HG03064 (cell line): ENCODE measurements at regions not wholly inside any gene's neighbourhood (a gene's known extent, or its start where the extent isn't known, plus 50 kb on each side); places are given as distances from the start of the nearest gene placed in this dataset.
"Not testable (repeated sequence)": the region's sequence is repeated elsewhere in the genome, so short reads cannot be mapped to it uniquely, and the experiment has no call there.

ENCODE experiments used
- ATAC-seq: cut with Tn5 transposase; IDR thresholded peaks from one replicate; pipeline ENCODE4 v1.9.1; 2021; ENCODE audit warnings: low read depth; ENCODE audit not compliant: unreplicated experiment

- no peak for ATAC-seq
These were observed 102.0 kb upstream of the ARMC3 start for GRCh38 chr10:22825841-22826240.

DNA sequence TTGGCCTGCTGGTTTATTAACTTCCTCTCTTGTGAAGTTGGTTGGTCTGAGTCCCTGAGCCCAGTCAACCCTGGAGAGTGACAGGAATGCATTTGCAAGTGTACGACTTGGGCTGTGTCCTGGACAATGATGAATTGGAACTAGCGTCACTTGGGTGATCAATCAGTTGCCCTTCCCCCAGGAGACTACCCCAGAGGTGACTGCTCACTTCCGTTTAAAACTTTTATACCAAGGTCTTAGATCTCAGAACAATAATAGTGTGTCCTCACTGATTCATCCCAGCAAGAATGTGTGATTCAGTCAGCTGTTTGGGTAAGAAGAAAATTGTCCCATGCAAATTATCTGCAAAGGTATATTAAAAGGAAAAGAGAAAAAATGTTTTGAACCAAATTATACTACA lies 102.9 kb upstream of the ARMC3 start:
- ATAC-seq, result no peak

DNA sequence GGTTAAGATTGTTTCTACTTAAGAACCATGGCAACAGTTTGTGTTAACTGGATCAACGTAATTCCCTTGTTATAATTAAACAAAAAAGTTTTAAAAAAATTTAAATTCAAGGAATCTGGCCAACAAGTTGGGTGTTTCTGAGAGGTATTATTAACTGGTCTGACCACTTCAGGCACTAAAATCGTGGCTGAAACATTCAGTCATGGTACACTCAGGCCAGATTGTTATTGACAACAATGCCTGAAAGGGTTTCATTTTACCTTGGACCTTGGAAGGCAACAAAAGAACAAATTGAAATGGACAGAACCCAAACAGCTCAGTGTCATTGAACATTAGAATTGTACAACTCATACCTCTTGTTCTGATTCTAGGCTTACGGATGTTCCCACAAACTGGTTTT lies 103.3 kb upstream of the ARMC3 start:
- ATAC-seq, result no peak

GRCh38 chr10:22823109-22823508 lies 104.7 kb upstream of the ARMC3 start:
- ATAC-seq, result no peak

- ATAC-seq, result not testable (repeated sequence)
These were observed 105.9 kb upstream of the ARMC3 start for GRCh38 chr10:22821921-22822320.

GRCh38 chr10:22821501-22821900 lies 106.4 kb upstream of the ARMC3 start:
- no peak for ATAC-seq

- ATAC-seq, result no peak
These were observed 101.9 kb upstream of the PIP4K2A start for GRCh38 chr10:22816298-22816653.

- no peak for ATAC-seq
These were observed 96.5 kb upstream of the PIP4K2A start for GRCh38 chr10:22810643-22811465.

- ATAC-seq, result no peak
These were observed 92.9 kb upstream of the PIP4K2A start for GRCh38 chr10:22807238-22807637.

DNA sequence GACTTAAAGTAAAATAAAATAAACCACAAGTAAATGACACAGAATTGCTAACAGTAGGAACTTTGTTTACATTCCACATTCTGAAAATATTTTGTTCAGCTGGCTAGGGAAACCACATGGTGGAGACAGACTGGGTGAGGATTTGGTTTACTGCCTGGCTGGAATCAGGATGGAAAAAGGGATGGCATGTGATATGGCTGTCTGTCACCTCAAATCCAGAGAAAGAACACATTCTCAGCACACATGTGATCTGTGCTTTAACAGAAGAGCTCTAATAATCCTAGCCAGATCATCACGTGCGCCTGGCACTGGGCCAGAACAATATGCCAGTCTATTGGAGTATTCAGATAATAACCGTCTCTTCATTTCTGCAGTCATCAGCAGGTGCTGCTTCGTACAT lies 90.9 kb upstream of the PIP4K2A start:
- ATAC-seq, result no peak

DNA sequence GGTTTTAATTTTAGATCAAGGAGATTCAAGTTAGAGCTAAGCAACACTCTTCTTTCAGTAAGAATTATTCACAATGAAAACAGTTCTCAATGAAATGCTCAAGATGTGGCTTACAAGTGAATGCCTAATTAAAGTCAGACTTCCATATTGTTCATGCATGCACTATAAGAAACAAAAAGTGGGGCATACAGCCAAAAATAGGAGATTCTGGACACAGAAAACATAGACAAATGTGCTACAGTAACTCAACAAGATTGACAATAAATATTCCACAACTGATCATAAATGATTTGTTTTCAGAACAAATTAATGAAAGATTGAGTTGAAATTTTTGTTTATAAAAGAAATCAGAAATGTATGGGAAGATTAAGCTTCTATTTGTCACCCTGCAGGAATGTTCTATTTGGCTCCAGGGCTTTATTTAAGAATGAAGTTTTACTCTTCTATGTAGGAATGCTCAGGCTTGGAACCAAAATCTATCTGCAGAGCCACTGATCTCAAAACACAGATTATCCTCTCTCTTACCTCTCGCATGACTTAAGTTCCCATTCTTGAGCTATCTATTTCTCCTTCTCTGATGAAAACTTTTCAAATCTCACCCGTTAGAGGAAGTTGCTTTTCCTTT lies 89.0 kb upstream of the PIP4K2A start:
- no peak for ATAC-seq

GRCh38 chr10:22801785-22802184 lies 87.4 kb upstream of the PIP4K2A start:
- ATAC-seq, result no peak

- not testable (repeated sequence) for ATAC-seq
These were observed 83.4 kb upstream of the PIP4K2A start for GRCh38 chr10:22797796-22798195.

DNA sequence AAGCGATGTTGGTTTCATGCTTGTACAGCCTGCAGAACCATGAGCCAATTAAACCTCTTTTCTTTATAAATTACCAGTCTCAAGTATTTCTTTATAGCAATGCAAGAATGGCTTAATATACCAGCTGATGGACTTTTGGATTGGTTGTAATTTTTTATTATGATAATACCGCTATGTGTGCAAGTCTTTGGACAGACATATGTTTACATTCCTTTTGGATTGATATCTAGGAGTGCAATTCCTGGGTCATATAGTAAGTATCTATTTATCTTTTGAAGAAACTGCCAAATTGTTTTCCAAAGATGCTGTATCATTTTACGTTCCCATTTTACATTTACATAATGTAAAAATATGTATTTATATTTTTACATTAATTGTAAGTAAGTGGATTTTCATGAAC lies 81.2 kb upstream of the PIP4K2A start:
- no peak for ATAC-seq

DNA sequence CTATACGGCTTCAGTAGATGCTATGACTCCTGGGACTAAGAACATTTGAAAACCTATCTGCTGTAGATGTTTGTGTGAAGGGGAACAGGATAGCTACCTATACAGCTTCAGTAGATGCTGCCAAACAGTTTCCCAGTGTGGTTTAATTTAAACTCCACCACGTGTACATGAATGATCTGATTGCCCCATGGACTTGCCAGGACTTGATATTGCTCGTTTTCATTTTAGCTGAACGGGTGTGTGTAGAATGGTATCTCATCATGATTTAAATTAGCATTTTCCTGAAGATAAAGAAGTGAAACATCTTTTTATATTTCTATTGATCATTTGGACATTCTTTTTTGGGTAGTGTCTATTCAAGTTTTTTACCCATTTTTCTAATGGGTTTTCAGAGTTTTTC lies 77.8 kb upstream of the PIP4K2A start:
- no peak for ATAC-seq

- no peak for ATAC-seq
These were observed 77.3 kb upstream of the PIP4K2A start for GRCh38 chr10:22791665-22792064.

DNA sequence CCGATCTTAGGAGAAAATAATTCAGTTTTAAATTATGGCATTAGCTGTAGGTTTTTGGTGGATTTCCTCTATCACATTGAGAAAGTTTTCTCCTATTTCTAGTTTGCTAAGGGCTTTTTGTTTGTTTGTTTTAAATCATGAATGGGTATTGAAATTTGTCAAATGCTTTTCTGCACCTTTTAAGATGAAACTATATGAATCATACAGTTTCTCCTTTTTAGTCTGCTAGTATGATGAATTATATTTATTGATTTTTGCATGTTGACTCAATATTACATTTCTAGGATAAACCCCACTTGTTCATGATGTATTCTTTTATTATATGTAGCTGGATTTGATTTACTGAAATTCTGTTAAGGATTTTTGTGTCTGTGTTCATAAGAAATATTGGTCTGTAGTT lies 70.3 kb upstream of the PIP4K2A start:
- no peak for ATAC-seq

GRCh38 chr10:22783807-22784206 lies 69.4 kb upstream of the PIP4K2A start:
- ATAC-seq, result no peak

GRCh38 chr10:22780474-22780885 lies 66.1 kb upstream of the PIP4K2A start:
- no peak for ATAC-seq

DNA sequence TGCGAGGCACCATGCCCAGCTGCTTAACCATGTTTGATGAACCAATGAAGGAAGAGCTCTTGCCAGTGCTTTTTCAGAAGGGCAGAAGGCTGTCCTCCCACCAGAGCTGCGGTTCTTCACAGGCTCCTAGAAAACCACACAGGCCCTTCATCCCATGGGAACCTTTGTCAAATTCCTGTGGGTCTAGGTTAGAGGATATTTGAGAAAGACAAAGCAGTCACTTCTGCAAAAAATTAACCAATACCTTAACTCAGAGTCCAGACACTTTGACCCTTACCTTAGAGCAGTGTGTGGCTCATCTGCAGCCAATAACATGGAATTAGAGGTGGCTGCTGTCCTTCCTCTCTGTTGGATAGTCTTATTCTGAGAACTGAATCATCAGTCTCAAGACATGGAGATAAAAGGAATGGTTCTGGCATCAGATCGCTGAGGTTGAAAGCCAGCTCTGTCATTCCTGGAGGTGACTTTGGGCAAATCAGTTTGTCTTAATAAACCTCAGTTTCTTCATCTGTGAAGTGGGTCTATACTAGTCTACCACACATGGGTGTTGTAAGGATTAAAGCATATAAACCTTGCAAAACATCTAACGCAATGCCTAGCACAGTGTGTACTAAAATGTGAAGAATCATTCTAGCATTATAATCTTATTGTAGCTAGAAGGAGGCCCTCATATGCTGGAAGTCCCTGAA lies 65.1 kb upstream of the PIP4K2A start:
- no peak for ATAC-seq

DNA sequence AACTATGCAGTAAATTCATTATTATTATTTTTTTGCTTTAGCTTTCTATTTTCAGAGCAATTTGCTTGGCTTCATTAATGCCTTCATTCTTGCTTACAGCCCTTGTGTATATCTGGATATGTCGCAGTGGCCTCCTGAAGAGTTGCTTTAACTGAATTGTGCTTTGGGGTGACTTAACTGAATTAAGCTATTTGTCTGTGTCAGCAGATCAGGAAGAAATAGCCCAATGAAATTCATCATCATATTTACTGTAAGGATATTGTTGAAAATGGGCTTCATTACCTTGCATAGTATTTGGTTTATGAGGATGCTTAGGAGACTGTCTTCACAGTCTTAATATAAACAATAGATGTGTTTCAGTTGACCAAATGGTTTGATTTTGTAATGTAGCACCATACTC lies 59.7 kb upstream of the PIP4K2A start:
- no peak for ATAC-seq

DNA sequence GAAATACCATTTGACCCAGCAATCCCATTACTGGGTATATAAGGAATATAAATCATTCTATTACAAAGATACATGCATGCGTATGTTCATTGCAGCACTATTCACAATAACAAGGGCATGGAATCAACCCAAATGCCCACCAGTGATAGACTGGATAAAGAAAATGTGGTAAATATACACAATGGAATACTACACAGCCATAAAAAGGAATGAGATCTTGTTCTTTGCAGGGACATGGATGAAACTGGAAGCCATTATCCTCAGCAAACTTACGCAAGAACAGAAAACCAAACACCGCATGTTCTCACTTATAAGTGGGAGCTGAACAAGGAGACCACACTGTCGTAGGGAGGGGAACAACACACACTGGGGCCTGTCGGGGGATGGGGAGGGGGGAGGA lies 57.3 kb upstream of the PIP4K2A start:
- not testable (repeated sequence) for ATAC-seq
